Thyroid gland (tissue), 4 donors: ENCODE measurements at regions not wholly inside any gene's neighbourhood (a gene's known extent, or its start where the extent isn't known, plus 50 kb on each side); places are given as distances from the start of the nearest gene placed in this dataset.

Experiments
- DNase-seq, 2 donors: peaks; one replicate each; pipeline ENCODE4 v3.0.0-alpha.2; 2019
- H3K27ac ChIP-seq, 3 donors: fragments of 200-600 bp; sonication (generic); 1 replicate in 2 of 3; 2 replicates in 1 of 3; pipeline ENCODE4 v1.5.1; 2016 to 2019; ENCODE audit warnings: mild to moderate bottlenecking in 1 of 3, moderate library complexity in 1 of 3
- H3K27me3 ChIP-seq: fragments of 200-600 bp; sonication (generic); one replicate; pipeline ENCODE4 v1.5.1; 2019
- H3K36me3 ChIP-seq, 2 donors: fragments of 200-600 bp; sonication (generic); one replicate each; pipeline ENCODE4 v1.5.1; 2016 to 2019
- H3K4me1 ChIP-seq, 2 donors: fragments of 200-600 bp; sonication (generic); one replicate each; pipeline ENCODE4 v1.5.1; 2017 to 2019
- H3K4me3 ChIP-seq, 3 donors: fragments of 200-600 bp; sonication (generic); replicated peaks in 1 of 3; 1 replicate in 2 of 3; 2 replicates in 1 of 3; pipeline ENCODE4 v1.5.1; 2016; ENCODE audit warnings: mild to moderate bottlenecking in 1 of 3
- H3K9me3 ChIP-seq: fragments of 200-600 bp; sonication (generic); one replicate; pipeline ENCODE4 v1.5.1; 2017
- POLR2A ChIP-seq, 2 donors: fragments of 450-650 bp; IDR thresholded peaks; one replicate each; pipeline ENCODE4 v1.6.1; 2017; ENCODE audit warnings: antibody characterized with exemption in 2 of 2, mild to moderate bottlenecking in 2 of 2, moderate library complexity in 1 of 2
- WGBS, 2 donors: methylation state at CpG; one replicate each; pipeline ENCODE4 v1.1.5; 2017; 5-methylcytosine and 5-hydroxymethylcytosine counted together
- intact Hi-C: fragments of 100-400 bp; cut with DNase I; formaldehyde crosslinking; loops from one replicate; pipeline ENCODE4 v1.15.1; 2023
- TF ChIP-seq, protein P1 (sequence below), 6 experiments: fragments of 200-600 bp in 3 of 6; fragments of 450-650 bp in 3 of 6; sonication (generic) in 3 of 6; IDR thresholded peaks; one replicate each; pipeline ENCODE4 v1.5.1; 2016 to 2019; ENCODE audit warnings: antibody characterized with exemption in 6 of 6, mild to moderate bottlenecking in 2 of 6, inconsistent platforms in 1 of 6, moderate library complexity in 1 of 6

GRCh38 chr20:40441771-40442170 is 247.3 kb downstream of the MAFB start:
- intact Hi-C loops, result no loop called here
- 86 to 88% methylated on average over 3 of the region's 3 CpGs for WGBS, 2 donors
- H3K36me3 ChIP-seq, result no peaks in the 10 kb centered on the region
- H3K4me3 ChIP-seq, result no peak overlapping the region
- no peak for TF ChIP-seq POLR2A (IDR thresholded peaks at IDR 0.05)
- TF ChIP-seq, protein P1, sequence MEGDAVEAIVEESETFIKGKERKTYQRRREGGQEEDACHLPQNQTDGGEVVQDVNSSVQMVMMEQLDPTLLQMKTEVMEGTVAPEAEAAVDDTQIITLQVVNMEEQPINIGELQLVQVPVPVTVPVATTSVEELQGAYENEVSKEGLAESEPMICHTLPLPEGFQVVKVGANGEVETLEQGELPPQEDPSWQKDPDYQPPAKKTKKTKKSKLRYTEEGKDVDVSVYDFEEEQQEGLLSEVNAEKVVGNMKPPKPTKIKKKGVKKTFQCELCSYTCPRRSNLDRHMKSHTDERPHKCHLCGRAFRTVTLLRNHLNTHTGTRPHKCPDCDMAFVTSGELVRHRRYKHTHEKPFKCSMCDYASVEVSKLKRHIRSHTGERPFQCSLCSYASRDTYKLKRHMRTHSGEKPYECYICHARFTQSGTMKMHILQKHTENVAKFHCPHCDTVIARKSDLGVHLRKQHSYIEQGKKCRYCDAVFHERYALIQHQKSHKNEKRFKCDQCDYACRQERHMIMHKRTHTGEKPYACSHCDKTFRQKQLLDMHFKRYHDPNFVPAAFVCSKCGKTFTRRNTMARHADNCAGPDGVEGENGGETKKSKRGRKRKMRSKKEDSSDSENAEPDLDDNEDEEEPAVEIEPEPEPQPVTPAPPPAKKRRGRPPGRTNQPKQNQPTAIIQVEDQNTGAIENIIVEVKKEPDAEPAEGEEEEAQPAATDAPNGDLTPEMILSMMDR (IDR thresholded peaks at IDR 0.05), result no peak
- H3K27me3 ChIP-seq, result no peaks in the 10 kb centered on the region
- no peak overlapping the region for H3K27ac ChIP-seq
- H3K4me1 ChIP-seq, result no peaks in the 10 kb centered on the region
- no peaks in the 10 kb centered on the region for H3K9me3 ChIP-seq
- no peak for DNase-seq

- H3K4me1 ChIP-seq, result no peaks in the 10 kb centered on the region
- no peaks in the 10 kb centered on the region for H3K9me3 ChIP-seq
- no peak for DNase-seq
- no peak for TF ChIP-seq POLR2A (IDR thresholded peaks at IDR 0.05)
- TF ChIP-seq, protein P1 (IDR thresholded peaks at IDR 0.05), result no peak
- H3K27ac ChIP-seq, result no peak overlapping the region
- 77 to 79% methylated on average over 8 of the region's 8 CpGs for WGBS, 2 donors
- H3K36me3 ChIP-seq, result no peaks in the 10 kb centered on the region
- H3K4me3 ChIP-seq, result no peak overlapping the region
- intact Hi-C loops, result no loop called here
- H3K27me3 ChIP-seq, result no peaks in the 10 kb centered on the region
These were observed 250.7 kb downstream of the MAFB start for GRCh38 chr20:40438161-40438830.

GRCh38 chr20:40436011-40436410 is 253.0 kb downstream of the MAFB start:
- Histone ChIP-seq H3K36me3 (no peaks in the 10 kb centered on the region), H3K4me1 (no peaks in the 10 kb centered on the region), H3K27me3 (no peaks in the 10 kb centered on the region), H3K4me3 (no peak overlapping the region), H3K9me3 (no peaks in the 10 kb centered on the region), H3K27ac (no peak overlapping the region)
- intact Hi-C loops, result no loop called here
- WGBS, 2 donors, result 94 to 100% methylated on average over 1 of the region's 1 CpG
- no peak for DNase-seq
- TF ChIP-seq, protein P1 (IDR thresholded peaks at IDR 0.05), result no peak
- no peak for TF ChIP-seq POLR2A (IDR thresholded peaks at IDR 0.05)

DNA sequence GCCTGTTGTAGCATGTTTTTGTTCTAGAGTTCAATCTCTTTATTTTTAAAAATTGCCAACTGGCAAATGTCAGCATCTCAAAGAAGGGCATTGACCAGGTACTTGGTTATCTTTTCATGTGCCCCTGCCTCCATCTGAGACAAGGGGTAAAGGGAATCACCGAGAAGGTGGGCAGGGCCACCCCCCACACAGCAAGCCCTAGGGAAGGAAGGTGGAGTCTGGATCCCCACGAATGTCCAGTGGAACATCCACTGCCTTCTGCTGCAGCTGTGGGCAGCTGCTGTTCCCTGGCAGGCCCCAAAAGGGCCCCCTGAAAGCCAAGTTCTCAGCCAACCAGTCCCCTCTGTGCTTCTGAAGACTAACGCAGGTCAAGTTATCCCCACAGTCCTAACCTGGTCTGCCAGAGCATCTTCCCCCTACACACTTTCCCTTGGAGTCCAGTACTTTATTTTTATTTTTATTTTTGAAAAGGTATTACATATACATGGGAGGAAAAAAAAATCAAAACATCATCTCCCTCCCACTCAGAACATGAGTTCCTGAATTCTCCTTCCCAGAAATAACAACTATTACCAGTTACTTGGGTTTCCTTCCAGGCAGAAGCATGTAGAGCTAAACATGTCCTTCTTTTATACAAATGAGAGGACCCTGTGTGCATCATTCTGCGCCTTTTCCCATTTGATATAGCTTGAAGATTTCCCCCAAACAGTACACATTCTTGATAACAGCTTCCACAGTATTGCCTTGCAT is 253.7 kb downstream of the MAFB start:
- Histone ChIP-seq H3K36me3 (no peaks in the 10 kb centered on the region), H3K27ac (no peak overlapping the region), H3K4me3 (no peak overlapping the region), H3K27me3 (no peaks in the 10 kb centered on the region), H3K4me1 (no peaks in the 10 kb centered on the region), H3K9me3 (no peaks in the 10 kb centered on the region)
- WGBS, 2 donors, result 90 to 91% methylated on average over 4 of the region's 4 CpGs
- intact Hi-C loops, result no loop called here
- DNase-seq, result no peak
- TF ChIP-seq, protein P1 (IDR thresholded peaks at IDR 0.05), result no peak
- no peak for TF ChIP-seq POLR2A (IDR thresholded peaks at IDR 0.05)

- H3K4me1 ChIP-seq, result no peaks in the 10 kb centered on the region
- DNase-seq, result no peak
- 84 to 85% methylated on average over 4 of the region's 4 CpGs for WGBS, 2 donors
- no peak overlapping the region for H3K27ac ChIP-seq
- intact Hi-C loops, result no loop called here
- H3K27me3 ChIP-seq, result no peaks in the 10 kb centered on the region
- TF ChIP-seq POLR2A (IDR thresholded peaks at IDR 0.05), result no peak
- TF ChIP-seq, protein P1 (IDR thresholded peaks at IDR 0.05), result no peak
- no peak overlapping the region for H3K4me3 ChIP-seq
- H3K36me3 ChIP-seq, result no peaks in the 10 kb centered on the region
- no peaks in the 10 kb centered on the region for H3K9me3 ChIP-seq
These were observed 254.9 kb downstream of the MAFB start for GRCh38 chr20:40434122-40434521.
